HL-60 (cell line): ENCODE measurements at regions not wholly inside any gene's neighbourhood (a gene's known extent, or its start where the extent isn't known, plus 50 kb on each side); places are given as distances from the start of the nearest gene placed in this dataset.

ENCODE experiments used
- DNase-seq, 2 experiments: peaks; one replicate each; pipeline ENCODE4 v3.0.0-alpha.2; 2010 to 2020; ENCODE audit warnings: low read depth in 1 of 2, low spot score in 1 of 2
- H3K27ac ChIP-seq: fragments of 250-450 bp; sonication (Bioruptor Pico); replicated peaks from 2 replicates; pipeline ENCODE4 v1.5.1; 2020; ENCODE audit warnings: mild to moderate bottlenecking, moderate library complexity
- H3K27me3 ChIP-seq: fragments of 250-450 bp; sonication (Bioruptor Pico); 2 replicates; pipeline ENCODE4 v1.5.1; 2021; ENCODE audit warnings: mild to moderate bottlenecking, moderate library complexity; ENCODE audit not compliant: insufficient read depth, poor library complexity, severe bottlenecking
- H3K4me3 ChIP-seq: replicated peaks from 2 replicates; pipeline ENCODE4 v1.5.1; 2011; ENCODE audit warnings: mild to moderate bottlenecking, control low read depth, low read length; ENCODE audit not compliant: insufficient read depth
- GABPA ChIP-seq: IDR thresholded peaks from 2 replicates; pipeline ENCODE4 v1.6.1; 2012; ENCODE audit warnings: low read depth
- POLR2AphosphoS5 ChIP-seq: IDR thresholded peaks from 2 replicates; pipeline ENCODE4 v1.6.1; 2012; ENCODE audit warnings: low read depth
- SPI1 ChIP-seq: IDR thresholded peaks from 2 replicates; pipeline ENCODE4 v1.6.1; 2012; ENCODE audit warnings: low read depth, mild to moderate bottlenecking, borderline replicate concordance
- TF ChIP-seq, protein P1 (sequence below): IDR thresholded peaks from one replicate; pipeline ENCODE4 v1.5.1; 2011; ENCODE audit warnings: low read length, control low read depth, inconsistent platforms; ENCODE audit not compliant: insufficient read depth
- TF ChIP-seq, protein P2 (sequence below): IDR thresholded peaks from 2 replicates; pipeline ENCODE4 v1.6.1; 2012; ENCODE audit warnings: low read depth; ENCODE audit not compliant: insufficient replicate concordance

DNA sequence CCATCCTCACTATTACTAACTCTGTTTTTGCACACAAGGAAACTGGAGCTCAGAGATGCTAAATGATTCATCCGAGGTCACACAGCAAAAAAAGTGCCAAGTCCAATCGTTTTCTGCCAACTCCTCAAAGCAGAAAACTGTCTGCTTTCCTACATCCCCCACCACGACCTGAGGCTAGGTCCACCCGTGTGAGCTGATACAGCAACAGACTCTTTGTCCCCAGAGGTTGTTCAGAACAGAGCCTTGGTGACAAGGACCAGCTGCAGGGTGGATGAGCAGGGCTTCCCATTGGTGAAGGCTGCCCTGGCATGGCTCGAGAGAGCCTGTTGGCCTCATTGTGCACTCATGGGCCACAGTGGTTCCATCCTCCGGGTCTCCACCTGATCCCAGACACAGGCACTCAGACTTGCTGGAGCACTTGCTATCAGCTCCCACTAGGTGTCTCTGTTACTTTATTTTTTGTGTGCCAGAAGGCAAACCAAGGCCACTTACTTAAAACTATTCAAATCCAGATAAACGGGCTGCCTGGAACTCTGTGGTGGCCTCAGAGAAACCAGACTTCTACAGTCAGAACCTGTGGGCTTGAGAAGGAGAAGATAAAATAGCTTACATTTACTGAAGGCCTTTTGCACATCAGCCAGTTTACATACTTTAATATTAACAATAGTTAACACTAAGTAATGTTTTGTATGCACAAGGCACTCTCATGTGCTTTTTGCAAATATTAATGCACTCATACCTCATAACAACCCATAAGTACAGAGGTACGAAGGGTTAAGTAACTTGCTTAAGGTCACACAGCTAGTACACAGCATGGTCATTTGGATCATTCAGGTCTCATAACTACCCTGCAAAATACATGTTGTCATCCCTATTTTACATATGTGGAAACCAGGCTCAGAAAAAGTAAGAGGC, 62.9 kb upstream of the CTIF start:
- H3K27me3 ChIP-seq = no peaks in the 10 kb centered on the region
- DNase-seq = peak; percentile 25 to 77
- no peak overlapping the region for H3K27ac ChIP-seq
- no peak for TF ChIP-seq POLR2AphosphoS5
- TF ChIP-seq, protein P1, sequence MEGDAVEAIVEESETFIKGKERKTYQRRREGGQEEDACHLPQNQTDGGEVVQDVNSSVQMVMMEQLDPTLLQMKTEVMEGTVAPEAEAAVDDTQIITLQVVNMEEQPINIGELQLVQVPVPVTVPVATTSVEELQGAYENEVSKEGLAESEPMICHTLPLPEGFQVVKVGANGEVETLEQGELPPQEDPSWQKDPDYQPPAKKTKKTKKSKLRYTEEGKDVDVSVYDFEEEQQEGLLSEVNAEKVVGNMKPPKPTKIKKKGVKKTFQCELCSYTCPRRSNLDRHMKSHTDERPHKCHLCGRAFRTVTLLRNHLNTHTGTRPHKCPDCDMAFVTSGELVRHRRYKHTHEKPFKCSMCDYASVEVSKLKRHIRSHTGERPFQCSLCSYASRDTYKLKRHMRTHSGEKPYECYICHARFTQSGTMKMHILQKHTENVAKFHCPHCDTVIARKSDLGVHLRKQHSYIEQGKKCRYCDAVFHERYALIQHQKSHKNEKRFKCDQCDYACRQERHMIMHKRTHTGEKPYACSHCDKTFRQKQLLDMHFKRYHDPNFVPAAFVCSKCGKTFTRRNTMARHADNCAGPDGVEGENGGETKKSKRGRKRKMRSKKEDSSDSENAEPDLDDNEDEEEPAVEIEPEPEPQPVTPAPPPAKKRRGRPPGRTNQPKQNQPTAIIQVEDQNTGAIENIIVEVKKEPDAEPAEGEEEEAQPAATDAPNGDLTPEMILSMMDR = peak; percentile 95
- H3K4me3 ChIP-seq = no peak overlapping the region

DNA sequence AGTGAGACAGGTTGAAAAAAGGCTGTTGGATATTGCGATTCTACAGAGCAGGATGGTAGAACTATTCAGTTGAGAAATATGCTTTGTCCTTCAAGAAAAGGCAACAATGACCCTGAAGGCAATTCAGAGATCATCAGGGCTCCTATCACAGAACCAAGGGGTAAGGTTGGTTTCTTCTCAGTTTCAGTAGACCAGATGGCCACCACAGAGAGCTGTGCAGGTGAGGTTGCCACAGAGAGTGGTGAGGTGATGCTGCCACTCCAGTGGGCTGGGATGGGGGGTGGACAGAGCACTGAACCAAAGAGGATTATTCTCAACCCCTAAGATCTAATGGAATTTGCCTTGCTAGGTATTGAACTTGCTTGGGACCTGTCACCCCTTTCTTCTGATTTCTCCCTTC, 64.6 kb upstream of the ZBTB7C start:
- TF ChIP-seq, protein P2, sequence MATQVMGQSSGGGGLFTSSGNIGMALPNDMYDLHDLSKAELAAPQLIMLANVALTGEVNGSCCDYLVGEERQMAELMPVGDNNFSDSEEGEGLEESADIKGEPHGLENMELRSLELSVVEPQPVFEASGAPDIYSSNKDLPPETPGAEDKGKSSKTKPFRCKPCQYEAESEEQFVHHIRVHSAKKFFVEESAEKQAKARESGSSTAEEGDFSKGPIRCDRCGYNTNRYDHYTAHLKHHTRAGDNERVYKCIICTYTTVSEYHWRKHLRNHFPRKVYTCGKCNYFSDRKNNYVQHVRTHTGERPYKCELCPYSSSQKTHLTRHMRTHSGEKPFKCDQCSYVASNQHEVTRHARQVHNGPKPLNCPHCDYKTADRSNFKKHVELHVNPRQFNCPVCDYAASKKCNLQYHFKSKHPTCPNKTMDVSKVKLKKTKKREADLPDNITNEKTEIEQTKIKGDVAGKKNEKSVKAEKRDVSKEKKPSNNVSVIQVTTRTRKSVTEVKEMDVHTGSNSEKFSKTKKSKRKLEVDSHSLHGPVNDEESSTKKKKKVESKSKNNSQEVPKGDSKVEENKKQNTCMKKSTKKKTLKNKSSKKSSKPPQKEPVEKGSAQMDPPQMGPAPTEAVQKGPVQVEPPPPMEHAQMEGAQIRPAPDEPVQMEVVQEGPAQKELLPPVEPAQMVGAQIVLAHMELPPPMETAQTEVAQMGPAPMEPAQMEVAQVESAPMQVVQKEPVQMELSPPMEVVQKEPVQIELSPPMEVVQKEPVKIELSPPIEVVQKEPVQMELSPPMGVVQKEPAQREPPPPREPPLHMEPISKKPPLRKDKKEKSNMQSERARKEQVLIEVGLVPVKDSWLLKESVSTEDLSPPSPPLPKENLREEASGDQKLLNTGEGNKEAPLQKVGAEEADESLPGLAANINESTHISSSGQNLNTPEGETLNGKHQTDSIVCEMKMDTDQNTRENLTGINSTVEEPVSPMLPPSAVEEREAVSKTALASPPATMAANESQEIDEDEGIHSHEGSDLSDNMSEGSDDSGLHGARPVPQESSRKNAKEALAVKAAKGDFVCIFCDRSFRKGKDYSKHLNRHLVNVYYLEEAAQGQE = no peak
- TF ChIP-seq SPI1 = no peak
- no peak for TF ChIP-seq POLR2AphosphoS5
- no peak for TF ChIP-seq GABPA
- TF ChIP-seq, protein P1 = no peak
- DNase-seq = no peak
- no peak overlapping the region for H3K27ac ChIP-seq
- no peaks in the 10 kb centered on the region for H3K27me3 ChIP-seq
- H3K4me3 ChIP-seq = no peak overlapping the region

DNA sequence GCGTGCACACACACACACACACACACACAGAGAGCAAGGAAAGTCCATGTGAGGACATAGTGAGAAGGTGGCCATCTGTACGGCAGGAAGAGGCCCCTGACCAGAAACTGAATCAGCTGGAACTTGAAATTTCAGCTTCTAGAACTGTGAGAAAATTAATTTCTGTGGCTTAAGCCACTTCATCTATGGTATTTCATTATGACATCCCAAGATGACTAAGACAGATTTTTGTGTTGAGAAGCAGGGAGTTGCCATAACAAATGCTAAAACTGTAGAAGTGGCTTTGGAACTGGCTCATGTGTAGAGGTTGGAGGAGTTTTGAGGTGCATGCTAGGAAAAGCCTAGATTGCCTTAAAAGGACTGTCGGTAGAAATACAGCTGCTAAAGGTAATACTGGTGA, 63.4 kb upstream of the ZBTB7C start:
- H3K27ac ChIP-seq = no peak overlapping the region
- TF ChIP-seq, protein P1 = no peak
- no peak for TF ChIP-seq POLR2AphosphoS5
- TF ChIP-seq, protein P2 = no peak
- no peak for TF ChIP-seq GABPA
- no peak overlapping the region for H3K4me3 ChIP-seq
- H3K27me3 ChIP-seq = no peaks in the 10 kb centered on the region
- no peak for DNase-seq
